Stomach (tissue), 8 donors: ENCODE measurements at regions not wholly inside any gene's neighbourhood (a gene's known extent, or its start where the extent isn't known, plus 50 kb on each side); places are given as distances from the start of the nearest gene placed in this dataset.

Source experiments
- DNase-seq, 2 donors: peaks; one replicate each; pipeline versions ENCODE4 v3.0.0 to v3.0.0-alpha.2; 2013 to 2019
- H3K27ac ChIP-seq, 5 donors: fragments of 200-600 bp in 4 of 5; sonication (generic) in 4 of 5; one replicate each; pipeline ENCODE4 v1.5.1; 2013 to 2019; ENCODE audit warnings: mild to moderate bottlenecking in 1 of 5, moderate library complexity in 1 of 5
- H3K27me3 ChIP-seq, 3 donors: fragments of 200-600 bp; sonication (generic); one replicate each; pipeline ENCODE4 v1.5.1; 2017 to 2019; ENCODE audit warnings: mixed run types in 1 of 3
- H3K36me3 ChIP-seq, 4 donors: fragments of 200-600 bp; sonication (generic); 1 replicate in 3 of 4; 2 replicates in 1 of 4; pipeline ENCODE4 v1.5.1; 2016 to 2019
- H3K4me1 ChIP-seq, 4 donors: fragments of 200-600 bp; sonication (generic); one replicate each; pipeline ENCODE4 v1.5.1; 2016 to 2019
- H3K4me3 ChIP-seq, 4 donors: fragments of 200-600 bp; sonication (generic) in 3 of 4; one replicate each; pipeline ENCODE4 v1.5.1; 2016 to 2019; ENCODE audit warnings: mild to moderate bottlenecking in 1 of 4
- H3K9me3 ChIP-seq, 4 donors: fragments of 200-600 bp; sonication (generic); one replicate each; pipeline ENCODE4 v1.5.1; 2016 to 2019
- CTCF ChIP-seq, 7 experiments: fragments of 450-650 bp in 4 of 7; fragments of 200-600 bp in 3 of 7; sonication (generic) in 3 of 7; IDR thresholded peaks; one replicate each; pipeline ENCODE4 v1.5.1; 2016 to 2019; ENCODE audit warnings: antibody characterized with exemption in 7 of 7, control low read depth in 2 of 7, mild to moderate bottlenecking in 1 of 7
- EP300 ChIP-seq: sonication (generic); formaldehyde crosslinking; IDR thresholded peaks from one replicate; pipeline ENCODE4 v1.6.1; 2017; ENCODE audit warnings: antibody characterized with exemption
- POLR2A ChIP-seq, 4 donors: fragments of 450-650 bp; IDR thresholded peaks; one replicate each; pipeline ENCODE4 v1.6.1; 2016; ENCODE audit warnings: antibody characterized with exemption in 4 of 4, control low read depth in 2 of 4, mild to moderate bottlenecking in 1 of 4, moderate library complexity in 1 of 4
- POLR2AphosphoS5 ChIP-seq, 3 donors: sonication (generic); formaldehyde crosslinking; IDR thresholded peaks; one replicate each; pipeline ENCODE4 v1.6.1; 2016; ENCODE audit warnings: antibody characterized with exemption in 3 of 3
- WGBS, 5 donors: extraction: QIAGEN DNeasy Blood & Tissue Kit in 3 of 5; methylation state at CpG; one replicate each; pipeline versions ENCODE4 v1.1.5 to v1.1.7; 2013 to 2018; 5-methylcytosine and 5-hydroxymethylcytosine counted together
- intact Hi-C: fragments of 100-400 bp; cut with DNase I; formaldehyde crosslinking; loops from one replicate; pipeline ENCODE4 v1.15.1; 2023; ENCODE audit warnings: low total_unique reads
- donor health status: healthy with polysubstance abuse.
- donor health status: Bipolar disorder and iron deficiency.
- donor health status: healthy.

- intact Hi-C loops, result no loop called here
Observed at GRCh38 chr13:71249011-71249410, 618.0 kb downstream of the DACH1 start.

GRCh38 chr13:71244161-71244560 is 622.8 kb downstream of the DACH1 start:
- intact Hi-C loops, result no loop called here
- H3K4me3 ChIP-seq, result no peak overlapping the region
- TF ChIP-seq POLR2AphosphoS5 (IDR thresholded peaks at IDR 0.05), result no peak
- TF ChIP-seq POLR2A (IDR thresholded peaks at IDR 0.05), result no peak
- TF ChIP-seq EP300, result no peak
- TF ChIP-seq CTCF (IDR thresholded peaks at IDR 0.05), result no peak
- no peaks in the 10 kb centered on the region for H3K9me3 ChIP-seq
- WGBS, 5 donors, result 66 to 80% (median 74%) methylated on average over 3 of the region's 3 CpGs
- no peaks in the 10 kb centered on the region for H3K36me3 ChIP-seq
- H3K4me1 ChIP-seq, result peaks cover 0 to 8% (median 0%) of the 10 kb centered on the region in 4 donors
- H3K27me3 ChIP-seq, result no peaks in the 10 kb centered on the region
- DNase-seq, result no peak
- no peak overlapping the region for H3K27ac ChIP-seq

More at GRCh38 chr13:71249011-71249410, 618.0 kb downstream of the DACH1 start:
- Histone ChIP-seq H3K27ac (no peak overlapping the region), H3K4me1 (no peaks in the 10 kb centered on the region), H3K36me3 (no peaks in the 10 kb centered on the region), H3K9me3 (no peaks in the 10 kb centered on the region), H3K27me3 (no peaks in the 10 kb centered on the region), H3K4me3 (no peak overlapping the region)
- TF ChIP-seq POLR2AphosphoS5 (IDR thresholded peaks at IDR 0.05), result no peak
- no peak for TF ChIP-seq CTCF (IDR thresholded peaks at IDR 0.05)
- TF ChIP-seq POLR2A (IDR thresholded peaks at IDR 0.05), result no peak
- TF ChIP-seq EP300, result no peak
- WGBS, 5 donors, result 51 to 66% (median 57%) methylated on average over 1 of the region's 1 CpG
- DNase-seq, result no peak

- TF ChIP-seq EP300, result no peak
- no peak for TF ChIP-seq POLR2AphosphoS5 (IDR thresholded peaks at IDR 0.05)
- TF ChIP-seq CTCF (IDR thresholded peaks at IDR 0.05), result no peak
- TF ChIP-seq POLR2A (IDR thresholded peaks at IDR 0.05), result no peak
- WGBS, 5 donors, result 14 to 36% (median 20%) methylated on average over 4 of the region's 4 CpGs
- intact Hi-C loops, result no loop called here
- DNase-seq, result peak in 1 of 2 donors; percentile 42
- no peaks in the 10 kb centered on the region for H3K36me3 ChIP-seq
- no peak overlapping the region for H3K4me3 ChIP-seq
- no peak overlapping the region for H3K27ac ChIP-seq
- peaks cover 0 to 8% (median 0%) of the 10 kb centered on the region in 4 donors for H3K4me1 ChIP-seq
- H3K9me3 ChIP-seq, result no peaks in the 10 kb centered on the region
- no peaks in the 10 kb centered on the region for H3K27me3 ChIP-seq
Observed at GRCh38 chr13:71242201-71242600, 624.8 kb downstream of the DACH1 start.

GRCh38 chr13:71240911-71241310 is 626.1 kb downstream of the DACH1 start:
- peaks cover 0 to 8% (median 0%) of the 10 kb centered on the region in 4 donors for H3K4me1 ChIP-seq
- H3K9me3 ChIP-seq, result no peaks in the 10 kb centered on the region
- H3K27me3 ChIP-seq, result no peaks in the 10 kb centered on the region
- TF ChIP-seq CTCF (IDR thresholded peaks at IDR 0.05), result peak in 2 of 7 experiments; percentile 10 to 37
- no peak for TF ChIP-seq POLR2AphosphoS5 (IDR thresholded peaks at IDR 0.05)
- H3K4me3 ChIP-seq, result no peak overlapping the region
- no peak overlapping the region for H3K27ac ChIP-seq
- intact Hi-C loops, result no loop called here
- no peaks in the 10 kb centered on the region for H3K36me3 ChIP-seq
- peak in 1 of 2 donors; percentile 56 for DNase-seq
- 64 to 78% (median 73%) methylated on average over 1 of the region's 1 CpG for WGBS, 5 donors
